Left colon (tissue), 2 donors: ENCODE measurements at regions not wholly inside any gene's neighbourhood (a gene's known extent, or its start where the extent isn't known, plus 50 kb on each side); places are given as distances from the start of the nearest gene placed in this dataset.

Source experiments
- ATAC-seq: fragments of 200-7000 bp; cut with Tn5 transposase; one replicate; pipeline ENCODE4 v1.9.1; 2020; ENCODE audit warnings: mild to moderate bottlenecking, moderate library complexity
- DNase-seq, 2 donors: peaks; one replicate each; pipeline ENCODE4 v3.0.0-alpha.2; 2020
- intact Hi-C, 2 donors: fragments of 100-400 bp; cut with DNase I in 1 of 2; cut with micrococcal nuclease in 1 of 2; formaldehyde crosslinking; loops; one replicate each; pipeline versions ENCODE4 v1.11.2 to v1.14.0; 2022; cut with DNase I, micrococcal nuclease
- donor health status: DM: no; HTN: no; CAD: no.
- donor health status: DM: yes; HTN: yes; CAD: no.

DNA sequence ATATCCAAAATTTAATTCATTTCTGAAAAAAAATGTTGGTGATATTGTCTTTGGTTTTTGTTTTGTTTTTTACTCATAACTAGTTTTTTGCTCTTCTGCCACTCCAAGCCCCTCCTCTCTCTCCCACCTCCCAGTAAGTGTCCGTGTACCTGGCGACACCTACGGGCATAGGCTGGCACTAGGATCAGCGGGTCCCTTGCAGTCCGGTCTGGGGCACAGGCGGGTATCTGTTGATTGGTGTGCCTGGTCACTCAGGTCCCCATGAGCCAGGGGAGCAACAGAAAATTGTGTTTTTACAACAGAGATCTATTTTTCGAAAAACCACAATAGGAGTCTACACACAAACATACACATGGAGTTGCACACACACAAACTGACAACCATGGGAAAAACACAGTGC, 104.8 kb downstream of the ZIC5 start:
- ATAC-seq (no peak), DNase-seq (no peak)
- intact Hi-C loops: no loop called here

DNA sequence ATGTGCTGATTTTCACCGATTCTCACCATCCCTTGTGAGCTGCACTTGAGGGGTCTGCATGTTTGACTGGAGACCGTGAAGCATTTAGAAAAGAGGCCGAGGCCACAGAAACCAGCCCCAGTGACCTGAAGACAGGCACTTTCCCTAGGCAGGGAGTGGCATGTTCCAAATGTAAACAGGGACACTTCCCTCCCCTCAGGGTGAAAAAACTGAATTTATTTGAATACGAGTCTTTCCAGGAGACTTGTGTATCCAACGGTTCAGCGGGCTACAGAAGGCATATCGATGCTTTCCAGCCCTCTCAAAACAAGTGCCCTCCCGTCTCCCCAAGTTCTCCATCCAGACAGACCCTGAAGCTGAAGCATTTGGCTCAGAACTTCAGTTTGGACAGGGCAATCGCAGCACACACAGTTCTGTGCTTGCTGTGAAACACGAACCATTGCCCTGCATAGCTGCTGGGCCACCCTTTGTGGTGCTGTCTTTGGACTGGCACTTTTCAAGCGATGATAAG, 106.1 kb downstream of the ZIC5 start:
- no peak for DNase-seq
- intact Hi-C loops: no loop called here

DNA sequence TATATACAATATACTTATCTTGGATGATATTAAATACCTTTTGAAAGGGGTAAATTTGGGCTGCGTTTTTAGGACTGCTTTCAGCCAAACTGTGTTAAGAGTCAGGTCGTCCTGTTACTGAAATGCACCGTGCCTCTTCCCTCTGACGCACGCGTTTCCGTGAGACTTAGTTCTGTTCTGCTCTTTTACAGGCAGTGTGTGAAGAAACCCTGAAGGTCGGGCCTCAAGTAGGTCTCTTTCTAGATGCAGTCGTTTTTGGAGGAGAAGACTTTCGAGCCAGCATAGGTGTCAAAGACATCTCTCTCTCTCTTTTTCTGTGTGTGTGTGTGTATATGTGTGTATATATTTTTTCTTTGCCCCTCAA, 107.0 kb downstream of the ZIC5 start:
- ATAC-seq (no peak), DNase-seq (no peak)
- intact Hi-C loops: no loop called here

More for the DNA sequence above, 106.1 kb downstream of the ZIC5 start:
- no peak for ATAC-seq

DNA sequence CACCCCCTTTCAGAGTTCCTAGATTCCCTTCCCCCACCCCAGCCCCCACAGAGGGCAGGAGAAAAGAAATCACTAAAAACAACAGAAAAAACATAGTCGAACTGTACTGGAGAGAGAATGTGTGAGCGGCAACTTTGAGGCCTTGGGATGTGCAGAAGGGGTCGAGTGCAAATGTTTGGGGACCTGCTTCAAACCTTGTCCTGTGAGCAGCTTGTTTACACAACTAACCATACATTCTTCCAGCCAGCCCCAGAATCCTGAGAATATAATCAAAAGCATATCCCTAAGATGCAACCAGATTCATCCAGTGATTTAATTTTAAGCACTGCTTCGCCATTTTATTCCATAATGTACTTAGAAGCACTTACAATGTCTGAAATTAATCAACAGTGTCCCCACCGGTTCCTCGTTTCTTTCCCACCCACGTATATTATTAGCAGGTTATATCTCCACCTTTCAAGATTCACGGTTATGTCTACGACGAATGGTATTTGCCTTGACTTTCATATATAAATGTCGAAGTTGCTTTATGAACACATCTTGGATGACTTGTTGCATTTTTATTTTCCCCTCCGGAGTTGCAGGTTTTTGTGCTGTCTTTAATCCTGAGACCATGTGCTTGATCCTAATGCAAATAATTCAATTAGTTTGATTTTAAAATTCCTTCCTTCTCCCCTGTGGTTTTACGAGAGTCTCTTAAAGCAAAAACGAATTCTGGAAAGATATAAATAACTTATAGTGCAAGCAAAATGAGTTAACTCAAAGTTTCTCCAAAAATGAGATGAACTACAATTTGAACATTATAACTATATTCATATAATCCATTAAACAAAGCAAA, 107.6 kb downstream of the ZIC5 start:
- no peak for DNase-seq
- intact Hi-C loops: no loop called here
- ATAC-seq: no peak

DNA sequence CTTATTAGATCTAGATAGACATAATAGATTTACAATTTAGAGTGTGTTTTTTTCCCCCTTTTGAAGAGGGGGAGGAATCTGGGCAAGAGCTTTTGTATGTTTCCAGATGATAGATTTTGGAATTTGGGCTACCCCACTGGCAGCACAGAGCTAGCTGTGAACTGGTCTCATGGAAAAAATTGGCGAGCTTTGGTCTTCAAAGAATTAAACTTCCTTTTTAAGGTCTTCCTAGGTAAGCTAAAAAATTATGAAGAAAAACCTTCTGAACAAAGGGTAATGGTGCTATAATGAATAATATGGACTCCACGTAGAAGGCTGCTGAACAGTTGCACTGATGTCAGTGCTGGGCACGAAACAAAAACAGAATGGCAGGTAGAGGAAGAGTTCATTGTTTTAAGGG, 109.3 kb downstream of the ZIC5 start:
- ATAC-seq: no peak
- no peak for DNase-seq
- intact Hi-C loops: no loop called here

DNA sequence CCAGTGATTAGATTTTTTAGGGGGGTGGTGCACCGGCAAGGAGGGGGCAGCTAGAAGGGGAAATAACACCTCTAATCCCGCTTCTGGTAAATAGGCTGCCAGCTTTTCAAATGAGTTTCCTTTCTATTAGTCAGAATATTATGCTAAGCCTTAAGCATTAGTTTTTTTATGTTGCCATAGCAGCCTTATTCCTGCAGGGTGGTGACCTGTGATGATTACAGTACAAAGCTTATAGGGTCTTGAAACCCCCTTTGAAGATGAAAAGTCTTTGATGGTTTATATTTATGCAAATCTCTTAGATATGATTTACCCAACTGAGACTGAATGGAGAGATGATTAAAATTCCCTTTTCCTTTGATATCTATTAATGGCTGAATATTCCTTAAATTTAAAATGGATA, 109.8 kb downstream of the ZIC5 start:
- ATAC-seq (no peak), DNase-seq (no peak)
- intact Hi-C loops: no loop called here

DNA sequence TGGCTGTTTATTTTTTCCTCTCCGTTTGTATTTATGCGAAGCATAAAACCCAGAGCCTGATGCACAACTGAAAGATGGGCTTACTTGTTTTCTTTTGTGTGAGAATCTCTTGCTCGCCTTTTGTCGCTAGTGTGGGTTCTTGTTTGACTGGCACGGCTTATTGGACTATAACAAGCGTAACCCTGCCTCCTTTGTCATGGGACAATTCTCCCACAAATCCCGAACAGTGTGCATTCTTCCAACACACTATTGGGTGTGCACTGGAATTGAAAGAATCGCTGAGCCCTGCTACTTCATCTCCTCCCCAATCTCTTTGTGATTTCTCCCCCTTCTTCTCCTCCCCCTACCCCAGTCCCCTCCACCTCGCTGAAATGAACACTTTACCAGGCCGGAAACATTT, 110.8 kb downstream of the ZIC5 start:
- ATAC-seq (no peak), DNase-seq (no peak)
- intact Hi-C loops: no loop called here

DNA sequence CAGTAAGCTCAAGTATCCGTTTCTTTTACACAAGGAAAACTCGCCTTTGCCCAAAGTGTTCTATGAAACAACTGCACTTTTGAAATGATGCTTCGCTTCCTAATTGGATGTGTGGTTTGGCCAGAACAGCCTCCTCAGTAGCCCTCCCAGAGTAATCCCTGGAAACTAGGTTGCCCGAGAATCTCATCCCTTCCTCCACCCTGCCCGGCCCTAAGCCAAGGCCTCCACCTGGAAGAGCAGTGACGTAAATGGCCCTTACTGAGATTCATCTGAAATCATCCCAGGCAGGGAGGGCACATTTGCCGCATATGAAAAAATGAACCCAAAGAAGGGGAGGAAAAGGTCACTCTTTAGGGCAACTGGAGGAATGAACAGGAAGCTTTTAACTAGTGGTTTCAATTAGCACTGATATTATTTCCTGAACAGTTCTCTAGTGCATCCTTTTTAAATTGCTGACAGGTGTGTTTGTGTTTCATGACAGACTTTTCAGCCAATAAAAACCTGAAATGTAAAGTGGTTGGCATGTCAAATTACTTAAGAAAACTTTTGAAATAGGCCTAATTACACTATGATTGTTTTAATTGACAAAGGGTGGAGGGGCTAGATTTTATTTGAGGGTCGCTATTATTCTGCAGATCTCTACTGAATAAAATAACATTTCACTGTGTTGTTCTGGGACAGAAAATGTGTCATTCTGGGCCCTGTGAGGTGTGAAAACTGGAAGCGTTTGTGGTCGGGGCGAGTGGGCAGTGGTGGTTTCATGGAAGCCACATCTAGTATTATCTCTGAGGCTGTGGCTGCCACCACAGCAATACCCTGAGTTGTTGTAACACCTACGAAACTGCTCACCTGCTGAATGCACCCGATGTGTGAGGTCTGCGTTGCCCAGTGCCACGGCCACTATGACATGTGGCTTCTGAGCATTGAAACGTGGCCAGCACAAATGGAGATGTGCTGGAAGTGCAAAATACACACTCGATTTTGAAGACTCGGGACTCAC, 112.1 kb downstream of the ZIC5 start:
- DNase-seq: peak in 1 of 2 donors; percentile 45
- peak; percentile 51 for ATAC-seq

DNA sequence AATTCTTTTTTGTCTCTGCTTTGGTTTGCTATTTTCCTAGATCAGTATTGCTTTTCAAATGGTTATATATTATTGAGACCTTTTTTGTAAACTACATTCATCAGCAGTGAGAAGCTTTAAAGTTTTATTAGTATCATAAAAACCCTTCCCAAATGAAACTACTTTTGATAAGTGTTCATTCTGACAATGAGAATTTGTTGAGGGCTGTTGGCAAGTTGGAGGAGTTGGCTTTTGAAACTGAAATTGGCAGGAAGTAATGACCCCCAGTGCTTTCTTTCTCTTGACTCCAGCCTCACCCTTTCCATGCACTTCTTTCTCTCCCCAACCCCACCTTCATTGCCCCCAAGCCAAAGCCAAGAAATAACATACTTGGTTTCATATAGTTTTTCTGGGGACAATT, 113.8 kb downstream of the ZIC5 start:
- ATAC-seq: peak; percentile 75
- intact Hi-C loops: no loop called here

More for the DNA sequence above, 112.1 kb downstream of the ZIC5 start:
- intact Hi-C loops: no loop called here

DNA sequence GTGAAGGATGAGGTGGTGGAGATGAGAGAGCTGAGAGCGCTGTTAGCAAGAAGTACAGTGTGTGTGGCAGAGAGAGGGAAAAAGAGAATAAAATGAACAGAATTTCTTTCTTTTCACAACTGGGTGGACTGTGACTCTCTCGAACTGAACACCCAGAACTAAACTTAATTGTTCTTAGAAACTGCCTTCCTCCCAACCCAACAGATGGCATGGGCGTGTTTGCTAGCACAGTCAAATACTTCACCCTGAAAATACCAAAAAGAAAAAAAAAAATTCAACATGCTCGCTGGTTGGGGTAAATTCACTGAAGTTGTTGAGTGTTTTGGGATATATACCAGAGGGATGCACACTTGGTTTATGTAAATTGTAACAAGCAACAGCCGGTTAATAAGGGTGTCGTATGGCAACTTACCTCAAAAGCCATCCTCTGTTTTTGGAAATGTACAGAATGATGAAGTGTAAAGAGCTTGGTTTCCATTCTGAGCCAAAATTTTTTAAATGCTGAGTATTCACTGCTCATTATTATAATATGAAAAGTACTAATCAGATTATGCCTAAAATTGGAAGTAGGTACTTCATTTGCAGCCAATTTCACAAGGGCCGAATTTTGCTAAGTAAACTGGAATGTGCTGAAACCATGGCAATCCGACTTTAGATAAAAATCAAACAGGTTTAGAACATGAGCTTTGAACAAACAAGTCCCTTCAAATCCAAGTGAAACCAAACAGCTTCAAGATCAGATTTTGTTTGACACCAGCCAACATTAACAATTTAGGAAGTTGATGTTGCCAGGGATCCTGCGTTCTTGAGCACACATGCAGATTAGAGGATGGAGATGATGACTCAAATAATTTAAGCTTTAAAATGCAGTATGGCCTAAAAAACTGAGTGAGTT, 115.8 kb downstream of the ZIC5 start:
- no peak for DNase-seq
- intact Hi-C loops: no loop called here
- ATAC-seq: no peak

More for the DNA sequence above, 113.8 kb downstream of the ZIC5 start:
- DNase-seq: no peak

DNA sequence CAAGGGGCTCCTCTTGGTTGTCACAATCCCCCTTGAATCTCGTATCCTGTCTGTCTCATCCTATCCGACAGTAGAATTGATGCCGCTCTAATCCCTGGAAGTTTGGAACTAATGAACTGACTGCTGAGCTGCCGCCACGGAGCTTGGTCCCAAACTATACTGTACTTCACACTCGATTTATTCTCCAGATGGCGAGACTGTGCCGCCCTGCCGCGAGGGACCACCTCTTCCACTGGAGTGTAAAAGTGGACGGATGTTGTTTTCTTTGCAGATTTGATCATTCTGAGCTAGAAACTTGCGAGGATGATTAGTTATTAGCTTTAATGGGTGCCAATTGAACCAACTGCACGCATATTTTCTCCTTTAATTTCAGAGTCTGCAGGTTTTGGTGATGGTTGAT, 117.2 kb downstream of the ZIC5 start:
- DNase-seq (no peak), ATAC-seq (no peak)
- intact Hi-C loops: no loop called here

DNA sequence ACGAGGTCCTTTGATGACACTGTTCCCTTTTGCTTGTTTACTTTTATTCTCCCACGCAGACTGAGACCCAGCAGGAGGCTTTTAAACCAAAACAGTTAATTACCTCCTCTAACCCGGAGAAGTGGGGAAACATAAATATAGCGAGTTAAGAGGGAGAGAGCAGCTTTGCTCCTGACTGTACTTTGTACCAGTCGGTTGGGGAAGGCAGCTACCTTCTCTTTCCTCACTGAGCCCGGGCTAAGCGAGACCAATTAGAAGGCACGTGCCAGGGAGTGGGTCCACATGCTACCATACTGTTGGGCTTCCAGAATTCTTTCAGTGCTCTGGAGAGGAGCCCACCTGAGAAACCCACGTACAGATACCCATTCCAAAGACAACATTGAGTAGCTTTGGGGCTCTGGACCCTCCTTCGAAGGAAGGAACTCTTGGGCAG, 124.2 kb downstream of the ZIC5 start:
- DNase-seq: no peak
- ATAC-seq: no peak
- intact Hi-C loops: no loop called here

DNA sequence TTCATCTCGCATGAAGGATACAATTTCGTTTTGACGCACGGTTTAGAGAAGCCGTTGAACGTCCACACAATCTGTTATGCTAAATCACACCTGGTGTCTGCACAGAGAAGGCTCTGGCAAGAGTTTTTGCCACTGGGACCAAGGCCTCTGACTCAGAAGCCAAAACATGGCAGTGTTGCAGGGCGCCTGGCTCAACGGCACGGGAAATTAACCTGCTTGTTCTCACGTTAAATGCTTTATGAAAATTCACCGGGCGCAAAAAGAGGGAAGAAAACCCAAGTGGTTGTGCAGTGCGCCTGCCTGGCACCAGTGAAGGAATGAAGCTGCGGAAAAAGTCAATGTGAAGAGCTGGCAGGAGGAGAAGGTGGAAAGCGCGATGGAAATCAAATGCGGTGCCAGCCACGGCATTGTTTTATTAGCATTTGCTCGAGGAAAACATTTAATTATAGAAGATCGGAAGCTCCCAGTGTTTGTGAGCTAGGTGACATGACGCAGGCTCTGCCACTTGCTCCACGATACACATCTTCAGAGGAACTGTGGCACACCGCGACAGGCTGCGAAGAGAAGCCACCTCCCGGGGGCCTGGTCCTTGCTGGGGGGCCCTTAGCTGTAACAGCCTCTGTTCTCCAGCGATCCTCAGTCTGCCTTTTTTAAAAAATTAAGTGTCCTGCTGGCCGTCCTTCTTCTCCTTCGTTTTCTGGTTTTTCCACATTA, 126.2 kb downstream of the ZIC5 start:
- ATAC-seq (no peak), DNase-seq (no peak)
- intact Hi-C loops: no loop called here

DNA sequence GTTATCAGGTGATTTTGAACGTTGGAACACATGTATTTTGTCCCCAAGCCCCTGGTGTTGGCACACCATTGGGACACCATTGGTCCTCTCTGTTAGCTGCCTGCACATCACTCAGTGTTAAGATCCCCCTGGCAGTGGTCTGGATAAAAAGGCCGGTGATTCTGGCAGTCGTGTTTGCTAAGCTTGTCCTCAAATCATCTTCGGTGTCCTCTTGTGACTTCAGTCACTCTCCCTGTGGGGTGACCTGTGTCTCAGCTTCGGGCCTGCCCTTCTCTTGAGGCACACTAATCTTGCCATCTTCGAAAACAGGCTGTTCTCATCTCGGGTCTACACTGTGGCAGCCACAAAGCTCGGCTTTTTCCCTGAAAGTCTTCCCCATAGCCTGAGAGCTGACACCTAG, 127.1 kb downstream of the ZIC5 start:
- ATAC-seq (no peak), DNase-seq (no peak)
- intact Hi-C loops: no loop called here

DNA sequence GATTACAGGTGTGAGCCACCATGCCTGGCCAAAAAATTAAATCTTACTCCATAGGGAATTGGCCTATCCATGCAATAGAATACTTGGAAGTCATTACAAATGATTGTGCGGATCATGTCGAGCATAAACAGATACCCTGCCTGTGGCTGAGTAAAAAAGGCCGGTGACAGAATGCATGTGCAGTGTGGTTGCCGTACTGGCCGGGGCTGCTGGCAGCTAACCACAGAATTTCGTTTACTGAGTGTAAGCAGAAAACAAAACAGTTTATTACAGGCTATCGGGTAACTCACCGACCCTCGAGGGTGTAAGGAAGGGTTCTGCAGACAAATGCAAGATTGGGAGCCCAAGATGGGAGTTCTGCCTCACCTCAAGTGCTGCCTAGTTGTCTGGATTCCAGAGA, 127.7 kb downstream of the ZIC5 start:
- intact Hi-C loops: no loop called here
- DNase-seq: no peak
- ATAC-seq: no peak

DNA sequence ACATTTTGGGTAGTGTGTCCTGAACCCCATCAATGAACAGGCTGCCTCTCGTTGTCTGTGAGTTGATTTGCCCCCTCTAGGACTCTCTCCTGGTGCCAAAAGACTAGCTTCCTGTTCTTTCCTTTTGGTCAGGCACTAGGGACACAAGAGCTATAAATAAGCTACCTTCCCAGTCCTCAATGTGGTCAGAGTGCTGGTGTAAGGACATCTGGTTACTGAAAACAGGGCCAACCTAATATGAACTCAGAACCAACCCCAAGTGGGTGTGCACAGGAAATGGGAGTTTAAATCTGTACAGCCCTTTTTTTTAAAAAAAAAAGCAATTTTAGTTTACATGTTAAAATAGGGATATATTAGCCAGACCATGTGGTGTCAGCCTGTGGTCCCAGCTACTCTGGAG, 129.2 kb downstream of the ZIC5 start:
- DNase-seq: no peak
- intact Hi-C loops: no loop called here
- ATAC-seq: no peak

DNA sequence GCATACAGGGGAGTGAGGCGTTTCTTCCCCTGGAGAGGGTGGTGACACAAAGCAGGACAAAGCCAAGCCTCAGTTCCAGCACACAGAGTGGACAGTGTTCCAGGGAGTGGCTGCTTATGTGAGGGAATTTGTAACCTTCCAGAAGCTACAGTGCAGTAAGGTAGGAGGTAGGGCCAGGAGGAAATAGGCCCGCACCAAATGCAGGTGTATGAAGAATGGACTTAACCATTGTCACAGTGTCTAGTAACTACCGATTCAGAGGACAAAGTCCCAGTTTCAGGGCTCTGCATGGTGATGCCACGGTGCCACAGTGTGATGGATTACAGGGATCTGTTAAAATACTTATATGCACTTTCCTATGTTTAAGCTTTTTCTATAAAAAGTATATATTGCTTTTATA, 135.3 kb downstream of the ZIC5 start:
- no peak for DNase-seq
- intact Hi-C loops: no loop called here
- peak; percentile 80 for ATAC-seq

DNA sequence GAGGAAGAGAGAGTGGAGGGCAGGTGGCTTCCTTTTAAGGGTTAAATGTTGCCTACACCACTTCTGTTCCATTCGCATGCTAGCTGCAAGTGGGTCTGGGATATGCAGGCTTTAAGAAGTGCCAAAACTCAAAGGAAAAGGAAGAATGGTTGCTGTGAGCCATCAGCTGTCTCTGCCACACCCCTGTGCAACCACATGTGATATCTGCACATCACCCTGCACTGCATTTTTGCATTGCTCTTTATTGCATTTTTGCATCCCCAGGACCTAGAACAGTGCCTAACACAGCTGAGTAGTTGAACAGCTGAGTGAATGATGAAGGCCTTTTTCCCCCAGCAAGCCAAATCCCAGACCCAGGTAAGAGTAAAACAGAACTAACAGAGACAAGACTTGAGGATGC, 136.1 kb downstream of the ZIC5 start:
- intact Hi-C loops: no loop called here
- no peak for DNase-seq
- ATAC-seq: no peak
